Glutamatergic neuron (in vitro differentiated cells): ENCODE measurements at regions not wholly inside any gene's neighbourhood (a gene's known extent, or its start where the extent isn't known, plus 50 kb on each side); places are given as distances from the start of the nearest gene placed in this dataset.
"Not testable (repeated sequence)": the region's sequence is repeated elsewhere in the genome, so short reads cannot be mapped to it uniquely, and the experiment has no call there.

Source experiments
- DNase-seq: peaks from one replicate; pipeline ENCODE4 v3.0.0; 2022
- H3K27ac Mint-ChIP-seq: one replicate; pipeline ENCODE4 v1.8.0; 2020; ENCODE audit warnings: mild to moderate bottlenecking, mixed read lengths, inconsistent platforms; ENCODE audit not compliant: unreplicated experiment
- H3K27me3 Mint-ChIP-seq: one replicate; pipeline ENCODE4 v1.8.0; 2020; ENCODE audit warnings: mild to moderate bottlenecking, moderate library complexity, mixed read lengths, inconsistent platforms; ENCODE audit not compliant: unreplicated experiment
- H3K36me3 Mint-ChIP-seq: one replicate; pipeline ENCODE4 v1.8.0; 2020; ENCODE audit warnings: mild to moderate bottlenecking, mixed read lengths, inconsistent platforms; ENCODE audit not compliant: unreplicated experiment
- H3K4me1 Mint-ChIP-seq: one replicate; pipeline ENCODE4 v1.8.0; 2020; ENCODE audit warnings: mild to moderate bottlenecking, low read depth, mixed read lengths, inconsistent platforms; ENCODE audit not compliant: unreplicated experiment
- H3K4me3 Mint-ChIP-seq: one replicate; pipeline ENCODE4 v1.8.0; 2020; ENCODE audit warnings: mild to moderate bottlenecking, mixed read lengths, inconsistent platforms; ENCODE audit not compliant: unreplicated experiment
- H3K9me3 Mint-ChIP-seq: one replicate; pipeline ENCODE4 v1.8.0; 2020; ENCODE audit warnings: mild to moderate bottlenecking, moderate library complexity, mixed read lengths, inconsistent platforms; ENCODE audit not compliant: unreplicated experiment

DNA sequence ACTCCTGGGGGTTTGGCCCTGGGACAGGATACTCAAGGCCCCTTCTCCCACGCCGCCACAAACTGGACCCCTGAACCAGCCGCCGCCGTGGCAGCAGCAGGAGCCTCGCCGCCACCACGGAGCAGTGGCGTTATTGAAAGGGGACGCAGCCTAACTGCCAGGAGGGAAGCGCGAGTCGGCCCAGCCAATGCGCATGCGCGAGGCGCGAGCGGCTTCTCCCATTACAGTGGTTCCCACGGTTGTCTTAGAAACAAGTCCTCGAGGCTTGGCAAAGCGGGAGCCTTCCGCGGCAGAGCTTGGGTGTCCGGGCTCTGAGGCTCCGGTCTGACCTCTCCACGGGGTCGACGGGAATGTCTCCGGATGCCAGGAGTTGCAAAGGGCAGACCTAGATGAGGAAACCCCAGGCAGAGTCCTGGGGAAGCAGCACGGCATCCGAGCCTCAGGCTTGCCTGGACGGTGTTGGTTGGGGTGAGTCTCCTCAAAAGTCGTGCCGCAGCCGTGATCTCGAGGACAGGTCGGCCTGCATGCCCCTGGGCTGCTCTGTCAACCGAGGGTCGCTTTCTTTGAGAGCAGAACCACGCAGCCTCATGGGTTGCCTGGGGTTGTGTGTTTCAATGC lies 360.6 kb upstream of the ZNF337 start:
- not testable (repeated sequence) for H3K36me3 Mint-ChIP-seq, H3K4me1 Mint-ChIP-seq, H3K9me3 Mint-ChIP-seq, H3K4me3 Mint-ChIP-seq, DNase-seq, H3K27ac Mint-ChIP-seq, H3K27me3 Mint-ChIP-seq

DNA sequence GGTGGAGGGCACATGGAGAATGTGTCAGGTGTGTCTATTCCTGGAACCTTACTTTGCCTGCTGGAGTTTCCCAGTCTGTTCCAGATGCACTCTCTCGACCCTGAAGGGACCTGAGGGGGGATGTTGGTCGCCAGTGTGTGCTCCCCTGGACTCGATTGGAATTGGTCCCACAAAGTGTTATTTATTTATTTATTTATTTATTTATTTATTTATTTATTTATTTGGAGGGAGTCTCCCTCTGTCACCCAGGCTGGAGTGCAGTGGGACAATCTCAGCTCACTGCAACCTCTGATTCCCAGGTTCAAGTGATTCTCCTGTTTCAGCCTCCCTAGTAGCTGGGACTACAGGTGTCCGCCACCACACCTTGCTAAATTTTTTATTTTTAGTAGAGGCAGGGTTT lies 329.1 kb upstream of the ZNF337 start:
- not testable (repeated sequence) for H3K27me3 Mint-ChIP-seq

GRCh38 chr20:26010942-26011276 lies 314.3 kb upstream of the ZNF337 start:
- not testable (repeated sequence) for H3K4me1 Mint-ChIP-seq, H3K36me3 Mint-ChIP-seq, H3K4me3 Mint-ChIP-seq, H3K27me3 Mint-ChIP-seq, H3K9me3 Mint-ChIP-seq, DNase-seq, H3K27ac Mint-ChIP-seq

More for the DNA sequence above, 329.1 kb upstream of the ZNF337 start:
- H3K36me3 Mint-ChIP-seq, DNase-seq, H3K9me3 Mint-ChIP-seq, H3K4me3 Mint-ChIP-seq, H3K4me1 Mint-ChIP-seq, H3K27ac Mint-ChIP-seq: not testable (repeated sequence)

DNA sequence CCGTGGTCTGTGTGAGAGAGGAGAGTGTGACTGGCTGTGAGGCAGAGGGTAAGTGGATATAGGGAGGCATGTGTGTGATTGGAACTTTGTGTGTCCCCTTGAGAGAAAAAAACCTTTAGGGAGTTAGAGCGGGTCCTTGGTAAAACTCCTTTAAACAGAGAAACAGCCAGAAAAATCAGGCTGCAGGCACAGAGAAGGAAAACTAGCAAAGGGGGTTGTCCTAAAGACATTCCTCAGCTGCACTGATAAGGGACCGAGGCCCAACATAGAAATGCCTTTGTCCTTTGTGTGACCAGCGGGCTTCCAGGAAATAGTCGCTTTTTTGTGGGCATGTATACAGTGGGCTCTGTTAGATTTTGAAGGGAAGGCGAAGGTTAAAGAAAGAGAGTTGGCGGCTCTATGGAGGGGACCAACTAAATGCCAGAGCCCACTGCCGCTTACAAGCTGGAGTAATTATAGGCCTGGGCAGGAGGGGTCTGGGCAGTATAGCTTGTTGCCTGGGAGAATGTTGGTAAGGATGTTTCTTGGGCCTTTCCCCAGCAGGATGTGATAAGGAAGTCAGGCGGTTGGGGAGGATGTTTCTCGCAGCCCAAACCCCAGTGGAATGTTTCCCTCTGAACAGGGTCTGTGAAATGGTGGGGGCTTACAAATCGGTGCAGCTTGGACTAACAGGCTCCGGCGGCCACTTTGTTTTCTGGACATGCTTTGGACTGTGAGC lies 313.7 kb upstream of the ZNF337 start:
- not testable (repeated sequence) for H3K36me3 Mint-ChIP-seq, DNase-seq, H3K27ac Mint-ChIP-seq, H3K4me1 Mint-ChIP-seq, H3K9me3 Mint-ChIP-seq, H3K27me3 Mint-ChIP-seq
- H3K4me3 Mint-ChIP-seq = peak overlapping the region; percentile 44

GRCh38 chr20:26009402-26010223 lies 313.0 kb upstream of the ZNF337 start:
- H3K9me3 Mint-ChIP-seq, DNase-seq, H3K36me3 Mint-ChIP-seq, H3K4me1 Mint-ChIP-seq, H3K27me3 Mint-ChIP-seq, H3K27ac Mint-ChIP-seq: not testable (repeated sequence)
- peak overlapping the region; percentile 1 for H3K4me3 Mint-ChIP-seq

DNA sequence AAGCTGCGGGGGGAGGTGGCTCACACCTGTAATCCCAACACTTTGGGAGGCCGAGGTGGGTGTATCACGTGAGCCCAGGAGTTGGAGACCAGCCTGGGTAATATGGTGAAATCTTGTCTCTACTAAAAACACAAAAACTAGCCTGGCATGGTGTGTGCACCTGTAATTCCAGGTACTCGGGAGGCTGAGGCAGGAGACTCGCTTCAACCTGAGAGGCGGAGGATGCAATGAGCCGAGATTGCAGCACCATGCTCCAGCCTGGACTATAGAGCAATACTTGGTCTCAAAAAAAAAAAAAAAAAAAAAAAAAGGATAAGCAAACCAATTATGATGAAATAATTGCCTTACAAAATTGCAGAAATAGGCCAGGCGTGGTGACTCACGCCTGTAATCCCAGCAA lies 311.4 kb upstream of the ZNF337 start:
- H3K36me3 Mint-ChIP-seq, DNase-seq, H3K4me1 Mint-ChIP-seq, H3K27me3 Mint-ChIP-seq, H3K27ac Mint-ChIP-seq, H3K9me3 Mint-ChIP-seq, H3K4me3 Mint-ChIP-seq: not testable (repeated sequence)

DNA sequence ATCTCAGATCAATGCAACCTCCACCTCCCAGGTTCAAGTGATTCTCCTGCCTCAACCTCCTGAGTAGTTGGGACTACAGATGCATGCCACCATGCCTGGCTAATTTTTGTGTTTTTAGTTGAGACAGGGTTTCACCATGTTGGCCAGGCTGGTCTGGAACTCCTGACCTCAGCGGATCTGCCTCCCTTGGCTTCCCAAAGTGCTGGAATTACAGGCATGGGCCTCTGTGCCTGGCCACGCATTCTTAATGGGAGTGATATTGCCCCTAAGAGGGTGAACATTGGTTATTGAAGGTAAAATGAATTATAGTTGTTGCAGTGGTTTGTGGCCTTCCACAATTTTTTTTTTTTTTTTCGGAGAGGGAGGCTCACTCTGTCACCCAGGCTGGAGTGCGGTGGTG lies 309.5 kb upstream of the ZNF337 start:
- DNase-seq, H3K27ac Mint-ChIP-seq, H3K4me3 Mint-ChIP-seq, H3K4me1 Mint-ChIP-seq, H3K27me3 Mint-ChIP-seq, H3K9me3 Mint-ChIP-seq, H3K36me3 Mint-ChIP-seq: not testable (repeated sequence)

GRCh38 chr20:26003959-26004358 lies 307.3 kb upstream of the ZNF337 start:
- H3K4me1 Mint-ChIP-seq, H3K27ac Mint-ChIP-seq, DNase-seq, H3K9me3 Mint-ChIP-seq, H3K27me3 Mint-ChIP-seq, H3K36me3 Mint-ChIP-seq, H3K4me3 Mint-ChIP-seq: not testable (repeated sequence)

- not testable (repeated sequence) for DNase-seq, H3K27ac Mint-ChIP-seq, H3K9me3 Mint-ChIP-seq, H3K36me3 Mint-ChIP-seq, H3K4me3 Mint-ChIP-seq, H3K27me3 Mint-ChIP-seq, H3K4me1 Mint-ChIP-seq
These were observed 300.9 kb upstream of the ZNF337 start for GRCh38 chr20:25997367-25998038.
